NT2/D1 (cell line): ENCODE measurements at regions not wholly inside any gene's neighbourhood (a gene's known extent, or its start where the extent isn't known, plus 50 kb on each side); places are given as distances from the start of the nearest gene placed in this dataset.

Experiments
- DNase-seq: peaks from one replicate; pipeline ENCODE4 v3.0.0-alpha.2; 2011; ENCODE audit warnings: low read depth, low spot score
- H3K27me3 ChIP-seq: 2 replicates; pipeline ENCODE4 v1.6.0; 2011; ENCODE audit warnings: mild to moderate bottlenecking; ENCODE audit not compliant: insufficient read length, insufficient read depth
- H3K36me3 ChIP-seq: 2 replicates; pipeline ENCODE4 v1.6.1; 2011; ENCODE audit warnings: mild to moderate bottlenecking, low read length, mixed read lengths; ENCODE audit not compliant: insufficient read depth, insufficient read length
- H3K4me1 ChIP-seq: 2 replicates; pipeline ENCODE4 v1.5.1; 2011; ENCODE audit not compliant: insufficient read depth, insufficient read length
- H3K4me3 ChIP-seq: 2 replicates; pipeline ENCODE4 v1.5.1; 2011; ENCODE audit warnings: low read depth; ENCODE audit not compliant: insufficient read length
- H3K9ac ChIP-seq: 2 replicates; pipeline ENCODE4 v1.6.0; 2011; ENCODE audit warnings: low read depth; ENCODE audit not compliant: insufficient read length
- H3K9me3 ChIP-seq: 2 replicates; pipeline ENCODE4 v1.5.1; 2011; ENCODE audit warnings: mild to moderate bottlenecking, low read length; ENCODE audit not compliant: insufficient read depth
- SUZ12 ChIP-seq: IDR thresholded peaks from 2 replicates; pipeline ENCODE4 v1.6.1; 2011; ENCODE audit not compliant: insufficient read length, insufficient read depth; ENCODE audit errors: extremely low read depth
- YY1 ChIP-seq: IDR thresholded peaks from 2 replicates; pipeline ENCODE4 v1.6.1; 2011; ENCODE audit not compliant: insufficient read length, insufficient read depth
- ZNF274 ChIP-seq: IDR thresholded peaks from 2 replicates; pipeline ENCODE4 v1.6.1; 2011; ENCODE audit warnings: mild to moderate bottlenecking, low read depth, low read length

GRCh38 chr10:111370101-111370500, 293.3 kb downstream of the ADRA2A start:
- Histone ChIP-seq H3K4me3 (no peak overlapping the region), H3K9me3 (peaks cover 9% of the 10 kb centered on the region; the same call in 1 of the 2 replicates), H3K9ac (no peak overlapping the region), H3K36me3 (no peaks in the 10 kb centered on the region), H3K27me3 (peaks cover 3% of the 10 kb centered on the region), H3K4me1 (no peaks in the 10 kb centered on the region)
- TF ChIP-seq YY1: no peak
- TF ChIP-seq ZNF274: no peak
- no peak for TF ChIP-seq SUZ12
- peak; percentile 69 for DNase-seq

- H3K4me1 ChIP-seq: no peaks in the 10 kb centered on the region
- no peak overlapping the region for H3K4me3 ChIP-seq
- peaks cover 3% of the 10 kb centered on the region for H3K27me3 ChIP-seq
- peaks cover 9% of the 10 kb centered on the region; the same call in 1 of the 2 replicates for H3K9me3 ChIP-seq
- no peak overlapping the region for H3K9ac ChIP-seq
- TF ChIP-seq YY1 (no peak), ZNF274 (no peak), SUZ12 (no peak)
- no peak for DNase-seq
- H3K36me3 ChIP-seq: no peaks in the 10 kb centered on the region
Observed at GRCh38 chr10:111373696-111374095, 296.9 kb downstream of the ADRA2A start.

- TF ChIP-seq YY1 (no peak), SUZ12 (no peak), ZNF274 (no peak)
- H3K4me3 ChIP-seq: no peak overlapping the region
- H3K36me3 ChIP-seq: no peaks in the 10 kb centered on the region
- H3K9ac ChIP-seq: no peak overlapping the region
- H3K9me3 ChIP-seq: peaks cover 5% of the 10 kb centered on the region; the same call in 1 of the 2 replicates
- no peak for DNase-seq
- no peaks in the 10 kb centered on the region for H3K4me1 ChIP-seq
- no peaks in the 10 kb centered on the region for H3K27me3 ChIP-seq
Observed at GRCh38 chr10:111379534-111380187, 302.8 kb downstream of the ADRA2A start.

GRCh38 chr10:111384556-111384955, 307.7 kb downstream of the ADRA2A start:
- H3K4me1 ChIP-seq: no peaks in the 10 kb centered on the region
- no peak overlapping the region for H3K9ac ChIP-seq
- no peaks in the 10 kb centered on the region for H3K27me3 ChIP-seq
- no peak for DNase-seq
- TF ChIP-seq SUZ12: no peak
- TF ChIP-seq YY1: no peak
- no peak for TF ChIP-seq ZNF274
- peaks cover 5% of the 10 kb centered on the region; the same call in 1 of the 2 replicates for H3K9me3 ChIP-seq
- no peak overlapping the region for H3K4me3 ChIP-seq
- H3K36me3 ChIP-seq: no peaks in the 10 kb centered on the region

- DNase-seq: no peak
- H3K36me3 ChIP-seq: no peaks in the 10 kb centered on the region
- H3K9ac ChIP-seq: no peak overlapping the region
- H3K27me3 ChIP-seq: no peaks in the 10 kb centered on the region
- no peaks in the 10 kb centered on the region for H3K9me3 ChIP-seq
- no peak overlapping the region for H3K4me3 ChIP-seq
- no peaks in the 10 kb centered on the region for H3K4me1 ChIP-seq
- TF ChIP-seq ZNF274 (no peak), SUZ12 (no peak), YY1 (no peak)
Observed at GRCh38 chr10:111390813-111391563, 314.2 kb downstream of the ADRA2A start.

- H3K4me3 ChIP-seq: no peak overlapping the region
- H3K9ac ChIP-seq: no peak overlapping the region
- H3K27me3 ChIP-seq: no peaks in the 10 kb centered on the region
- TF ChIP-seq ZNF274: no peak
- no peaks in the 10 kb centered on the region for H3K9me3 ChIP-seq
- no peak for DNase-seq
- no peaks in the 10 kb centered on the region for H3K36me3 ChIP-seq
- no peaks in the 10 kb centered on the region for H3K4me1 ChIP-seq
Observed at GRCh38 chr10:111392159-111392558, 315.3 kb downstream of the ADRA2A start.

- Histone ChIP-seq H3K4me3 (no peak overlapping the region), H3K9me3 (no peaks in the 10 kb centered on the region), H3K4me1 (no peaks in the 10 kb centered on the region), H3K9ac (no peak overlapping the region), H3K27me3 (no peaks in the 10 kb centered on the region), H3K36me3 (no peaks in the 10 kb centered on the region)
- DNase-seq: no peak
- TF ChIP-seq ZNF274 (no peak), YY1 (no peak), SUZ12 (no peak)
Observed at GRCh38 chr10:111392910-111393309, 316.1 kb downstream of the ADRA2A start.
